ENCODE measurements at regions not wholly inside any gene's neighbourhood (a gene's known extent, or its start where the extent isn't known, plus 50 kb on each side); places are given as distances from the start of the nearest gene placed in this dataset.

- Histone ChIP-seq H3K36me3 (replicated peaks in 1 of 2; ENCODE audit: control extremely low read depth in 1 of 2, control insufficient read depth in 1 of 2, extremely low read depth in 1 of 2, insufficient read depth in 2 of 2, low read length in 1 of 2) (no peaks in the 10 kb centered on the region), H3K27me3 (replicated peaks in 1 of 4; ENCODE audit: control extremely low read depth in 1 of 4, control insufficient read depth in 3 of 4, insufficient read depth in 4 of 4, low read length in 3 of 4) (no peaks in the 10 kb centered on the region), H4K20me1 (ENCODE audit: control insufficient read depth, insufficient read depth, low read length, poor library complexity, severe bottlenecking) (no peaks in the 10 kb centered on the region), H3K4me1 (ENCODE audit: control insufficient read depth in 2 of 2, insufficient read depth in 2 of 2, low read length in 2 of 2) (no peaks in the 10 kb centered on the region), H3K4me2 (replicated peaks; ENCODE audit: low read depth, low read length, poor library complexity, severe bottlenecking) (no peak overlapping the region), H3K79me2 (ENCODE audit: control insufficient read depth, insufficient read depth, low read length) (no peaks in the 10 kb centered on the region), H3K9me3 (ENCODE audit: control extremely low read depth in 1 of 3, control insufficient read depth in 2 of 3, insufficient read depth in 1 of 3, low read length in 2 of 3) (peaks cover 0 to 3% (median 0%) of the 10 kb centered on the region in 3 donors), H3K27ac (ENCODE audit: low read length in 2 of 2) (no peak overlapping the region), H3K9ac (ENCODE audit: low read length) (no peak overlapping the region), H3K4me3 (ENCODE audit: control extremely low read depth in 1 of 5, extremely low read depth in 1 of 5, insufficient read depth in 1 of 5, low read depth in 2 of 5, low read length in 4 of 5) (no peak overlapping the region), H2AFZ (ENCODE audit: insufficient read depth, low read depth, low read length, poor library complexity, severe bottlenecking) (no peak overlapping the region)
- Mint-ChIP-seq H3K27me3 (no peaks in the 10 kb centered on the region), H3K27ac (no peak overlapping the region), H3K9me3 (ENCODE audit: insufficient read depth) (peaks cover 2% of the 10 kb centered on the region), H3K4me1 (no peaks in the 10 kb centered on the region), H3K4me3 (no peak overlapping the region)
- ATAC-seq (ENCODE audit: low read depth) (no peak), DNase-seq (no peak)
- POLR2A ChIA-PET: no interaction called here
- CTCF ChIA-PET: no interaction called here
- 75% methylated on average over 1 of the region's 1 CpG for WGBS (ENCODE audit: insufficient coverage)
- no peak for TF ChIP-seq CTCF (IDR thresholded peaks at IDR 0.05)
- TF ChIP-seq EZH2 (IDR thresholded peaks at IDR 0.05; ENCODE audit: borderline replicate concordance, insufficient read depth, low read depth, low read length, poor library complexity, severe bottlenecking): no peak
- intact Hi-C loops (cut with micrococcal nuclease): no loop called here
These were observed 1049.7 kb downstream of the FAT4 start for GRCh38 chr4:126364311-126364911.

GRCh38 chr4:126369076-126369475 is 1054.3 kb downstream of the FAT4 start:
- ATAC-seq (ENCODE audit: low read depth): no peak
- TF ChIP-seq CTCF (IDR thresholded peaks at IDR 0.05): no peak
- TF ChIP-seq EZH2 (IDR thresholded peaks at IDR 0.05; ENCODE audit: borderline replicate concordance, insufficient read depth, low read depth, low read length, poor library complexity, severe bottlenecking): no peak
- no peak overlapping the region for H3K27ac ChIP-seq (ENCODE audit: low read length in 2 of 2)
- H3K4me2 ChIP-seq (replicated peaks; ENCODE audit: low read depth, low read length, poor library complexity, severe bottlenecking): no peak overlapping the region
- no peaks in the 10 kb centered on the region for H4K20me1 ChIP-seq (ENCODE audit: control insufficient read depth, insufficient read depth, low read length, poor library complexity, severe bottlenecking)
- H3K4me1 Mint-ChIP-seq: no peaks in the 10 kb centered on the region
- H3K27me3 ChIP-seq (replicated peaks in 1 of 4; ENCODE audit: control extremely low read depth in 1 of 4, control insufficient read depth in 3 of 4, insufficient read depth in 4 of 4, low read length in 3 of 4): no peaks in the 10 kb centered on the region
- CTCF ChIA-PET: no interaction called here
- H3K4me3 Mint-ChIP-seq: no peak overlapping the region
- no peak overlapping the region for H3K4me3 ChIP-seq (ENCODE audit: control extremely low read depth in 1 of 5, extremely low read depth in 1 of 5, insufficient read depth in 1 of 5, low read depth in 2 of 5, low read length in 4 of 5)
- H3K9me3 ChIP-seq (ENCODE audit: control extremely low read depth in 1 of 3, control insufficient read depth in 2 of 3, insufficient read depth in 1 of 3, low read length in 2 of 3): no peaks in the 10 kb centered on the region
- H2AFZ ChIP-seq (ENCODE audit: insufficient read depth, low read depth, low read length, poor library complexity, severe bottlenecking): no peak overlapping the region
- no peaks in the 10 kb centered on the region for H3K27me3 Mint-ChIP-seq
- POLR2A ChIA-PET: no interaction called here
- intact Hi-C loops (cut with micrococcal nuclease): no loop called here
- no peaks in the 10 kb centered on the region for H3K36me3 ChIP-seq (replicated peaks in 1 of 2; ENCODE audit: control extremely low read depth in 1 of 2, control insufficient read depth in 1 of 2, extremely low read depth in 1 of 2, insufficient read depth in 2 of 2, low read length in 1 of 2)
- H3K9me3 Mint-ChIP-seq (ENCODE audit: insufficient read depth): no peaks in the 10 kb centered on the region
- no peak overlapping the region for H3K27ac Mint-ChIP-seq
- no peaks in the 10 kb centered on the region for H3K4me1 ChIP-seq (ENCODE audit: control insufficient read depth in 2 of 2, insufficient read depth in 2 of 2, low read length in 2 of 2)
- no peak overlapping the region for H3K9ac ChIP-seq (ENCODE audit: low read length)
- no peaks in the 10 kb centered on the region for H3K79me2 ChIP-seq (ENCODE audit: control insufficient read depth, insufficient read depth, low read length)
- DNase-seq: no peak

Data from B cell (primary cell).